Activated T-cell treated with anti-CD3 and anti-CD28 coated beads, Interleukin-2, amount 50 U/mL, for 72 hours (primary cell): ENCODE measurements at regions not wholly inside any gene's neighbourhood (a gene's known extent, or its start where the extent isn't known, plus 50 kb on each side); places are given as distances from the start of the nearest gene placed in this dataset.
"Not testable (repeated sequence)": the region's sequence is repeated elsewhere in the genome, so short reads cannot be mapped to it uniquely, and the experiment has no call there.

Source experiments
- ATAC-seq, 2 donors: fragments of 150-1000 bp; cut with Tn5 transposase; replicated peaks in 1 of 2; 2 replicates each; pipeline ENCODE4 v1.10.0; 2021; ENCODE audit warnings: moderate library complexity in 2 of 2, mild to moderate bottlenecking in 1 of 2
- DNase-seq, 2 donors: peaks; one replicate each; pipeline ENCODE4 v3.0.0; 2021 to 2022; ENCODE audit warnings: mixed read lengths in 1 of 2
- H3K27ac Mint-ChIP-seq: one replicate; pipeline ENCODE4 v1.8.0; 2022; ENCODE audit warnings: mild to moderate bottlenecking, moderate library complexity, mixed read lengths
- H3K27me3 Mint-ChIP-seq: one replicate; pipeline ENCODE4 v1.8.0; 2022; ENCODE audit warnings: low read depth, mixed read lengths
- H3K36me3 Mint-ChIP-seq, 2 donors: one replicate each; pipeline ENCODE4 v1.8.0; 2022; ENCODE audit warnings: mixed read lengths in 2 of 2, mild to moderate bottlenecking in 1 of 2; ENCODE audit not compliant: insufficient read depth in 2 of 2
- H3K4me1 Mint-ChIP-seq: one replicate; pipeline ENCODE4 v1.8.0; 2022; ENCODE audit warnings: low read depth, mixed read lengths
- H3K4me3 Mint-ChIP-seq, 2 donors: one replicate each; pipeline ENCODE4 v1.8.0; 2022; ENCODE audit warnings: mild to moderate bottlenecking in 2 of 2, mixed read lengths in 2 of 2, moderate library complexity in 2 of 2
- H3K9me3 Mint-ChIP-seq, 2 donors: one replicate each; pipeline ENCODE4 v1.8.0; 2022; ENCODE audit warnings: mixed read lengths in 2 of 2

DNA sequence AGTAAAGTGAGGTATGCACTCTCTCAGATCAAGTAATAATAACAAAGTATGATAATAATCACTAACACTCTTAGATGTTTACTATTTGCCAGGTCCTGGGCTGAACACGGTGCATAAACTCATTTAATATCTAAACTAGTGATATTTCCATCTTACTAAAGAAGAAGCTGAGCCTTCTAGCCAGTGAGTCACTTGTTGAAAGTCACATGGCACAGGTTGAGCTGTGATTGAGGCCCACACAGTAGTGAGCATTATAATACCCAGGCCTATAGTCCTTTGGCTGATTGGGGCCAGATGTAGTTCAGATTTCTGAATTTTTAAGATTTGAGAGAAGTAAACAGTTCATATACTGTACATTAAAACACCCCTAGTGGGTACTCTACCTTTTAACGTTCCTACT lies 93.2 kb upstream of the CCDC80 start:
- H3K4me3 Mint-ChIP-seq = no peak overlapping the region
- no peak for DNase-seq
- no peak for ATAC-seq
- H3K27ac Mint-ChIP-seq = no peak overlapping the region
- H3K4me1 Mint-ChIP-seq = peaks cover 36% of the 10 kb centered on the region
- H3K9me3 Mint-ChIP-seq = no peaks in the 10 kb centered on the region
- no peaks in the 10 kb centered on the region for H3K27me3 Mint-ChIP-seq
- H3K36me3 Mint-ChIP-seq = no peaks in the 10 kb centered on the region

DNA sequence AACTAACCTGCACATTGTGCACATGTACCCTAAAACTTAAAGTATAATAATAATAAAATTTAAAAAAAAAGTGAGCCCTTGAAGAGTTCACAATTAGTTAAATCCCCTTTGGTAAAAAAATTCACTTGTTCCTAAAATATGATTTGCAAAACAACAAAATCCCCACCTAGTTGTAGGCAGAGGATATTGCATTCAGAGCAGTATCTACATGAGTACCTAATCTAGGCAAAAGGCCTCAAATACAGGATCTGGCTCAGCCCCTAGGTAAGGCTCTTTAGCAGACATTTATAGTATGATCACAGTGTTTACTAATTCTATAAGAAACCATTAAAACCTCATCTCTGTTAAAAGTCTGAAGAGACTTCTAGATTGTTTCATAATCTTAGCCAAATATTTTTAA lies 89.3 kb upstream of the CCDC80 start:
- ATAC-seq = no peak
- no peak for DNase-seq
- no peak overlapping the region for H3K4me3 Mint-ChIP-seq
- H3K27me3 Mint-ChIP-seq = no peaks in the 10 kb centered on the region
- no peaks in the 10 kb centered on the region for H3K9me3 Mint-ChIP-seq
- no peak overlapping the region for H3K27ac Mint-ChIP-seq
- H3K4me1 Mint-ChIP-seq = peaks cover 5% of the 10 kb centered on the region
- H3K36me3 Mint-ChIP-seq = peaks cover 0 to 1% of the 10 kb centered on the region in 2 donors

GRCh38 chr3:112721231-112721630 lies 80.3 kb upstream of the CCDC80 start:
- H3K36me3 Mint-ChIP-seq = peaks cover 0 to 1% of the 10 kb centered on the region in 2 donors
- no peaks in the 10 kb centered on the region for H3K9me3 Mint-ChIP-seq
- H3K27ac Mint-ChIP-seq = no peak overlapping the region
- H3K27me3 Mint-ChIP-seq = no peaks in the 10 kb centered on the region
- ATAC-seq (no peak), DNase-seq (no peak)
- no peaks in the 10 kb centered on the region for H3K4me1 Mint-ChIP-seq
- no peak overlapping the region for H3K4me3 Mint-ChIP-seq

DNA sequence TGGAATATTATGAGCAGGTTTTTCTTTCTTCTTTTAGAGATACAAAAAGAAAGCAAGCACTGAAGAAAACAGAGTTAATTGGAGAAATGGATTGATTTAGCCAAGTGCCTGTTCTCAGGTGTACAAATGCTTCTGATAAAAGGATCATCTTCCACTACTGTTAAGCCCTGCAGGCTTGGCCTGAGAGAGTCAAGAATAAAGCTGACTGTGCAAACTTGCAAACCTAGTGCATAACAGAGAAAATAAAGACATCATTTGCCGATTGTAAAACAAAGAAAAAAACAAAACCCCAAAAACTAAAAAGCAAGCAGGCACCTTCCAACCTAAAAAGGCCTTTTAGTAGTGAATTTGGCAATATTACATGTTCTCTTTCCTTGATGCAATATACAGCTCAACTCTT lies 78.0 kb upstream of the CCDC80 start:
- no peak for ATAC-seq
- H3K27me3 Mint-ChIP-seq = no peaks in the 10 kb centered on the region

DNA sequence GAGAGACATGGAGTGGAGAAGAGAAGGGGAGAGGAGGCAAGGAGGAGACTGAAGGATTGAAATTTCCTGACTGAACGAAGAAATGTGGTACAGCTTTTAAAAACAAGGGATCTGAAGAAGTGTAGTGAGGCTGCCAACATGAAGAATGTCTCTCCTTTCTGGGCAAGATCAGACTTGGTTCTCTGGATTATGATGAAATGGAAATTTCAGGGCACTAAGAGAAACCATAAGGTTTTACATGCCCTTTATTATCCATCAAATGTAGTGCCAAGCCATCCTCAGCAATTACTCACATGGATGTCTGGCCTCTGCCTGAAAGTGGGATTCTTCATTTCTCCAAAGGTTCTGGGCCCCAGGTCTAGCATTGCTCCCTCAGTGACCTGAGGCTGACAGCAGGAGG lies 77.6 kb upstream of the CCDC80 start:
- Mint-ChIP-seq H3K9me3 (peaks cover 0 to 2% of the 10 kb centered on the region in 2 donors), H3K4me1 (no peaks in the 10 kb centered on the region), H3K27ac (no peak overlapping the region), H3K27me3 (no peaks in the 10 kb centered on the region), H3K4me3 (no peak overlapping the region), H3K36me3 (no peaks in the 10 kb centered on the region)
- DNase-seq = no peak
- no peak for ATAC-seq

More for the DNA sequence above, 78.0 kb upstream of the CCDC80 start:
- Mint-ChIP-seq H3K4me1 (no peaks in the 10 kb centered on the region), H3K9me3 (no peaks in the 10 kb centered on the region), H3K4me3 (no peak overlapping the region), H3K36me3 (no peaks in the 10 kb centered on the region), H3K27ac (no peak overlapping the region)
- DNase-seq = no peak

- DNase-seq (no peak), ATAC-seq (no peak)
- Mint-ChIP-seq H3K4me3 (no peak overlapping the region), H3K27ac (no peak overlapping the region), H3K4me1 (no peaks in the 10 kb centered on the region), H3K36me3 (peaks cover 2 to 5% of the 10 kb centered on the region in 2 donors), H3K27me3 (peaks cover 29% of the 10 kb centered on the region), H3K9me3 (peaks cover 8 to 10% of the 10 kb centered on the region in 2 donors)
Measured at GRCh38 chr3:112709911-112710310, 69.0 kb upstream of the CCDC80 start.

GRCh38 chr3:112699436-112699978 lies 58.6 kb upstream of the CCDC80 start:
- H3K36me3 Mint-ChIP-seq = no peaks in the 10 kb centered on the region
- peaks cover 27% of the 10 kb centered on the region for H3K27me3 Mint-ChIP-seq
- no peaks in the 10 kb centered on the region for H3K4me1 Mint-ChIP-seq
- H3K4me3 Mint-ChIP-seq = no peak overlapping the region
- no peak for ATAC-seq
- H3K9me3 Mint-ChIP-seq = no peaks in the 10 kb centered on the region
- no peak overlapping the region for H3K27ac Mint-ChIP-seq
- DNase-seq = no peak

DNA sequence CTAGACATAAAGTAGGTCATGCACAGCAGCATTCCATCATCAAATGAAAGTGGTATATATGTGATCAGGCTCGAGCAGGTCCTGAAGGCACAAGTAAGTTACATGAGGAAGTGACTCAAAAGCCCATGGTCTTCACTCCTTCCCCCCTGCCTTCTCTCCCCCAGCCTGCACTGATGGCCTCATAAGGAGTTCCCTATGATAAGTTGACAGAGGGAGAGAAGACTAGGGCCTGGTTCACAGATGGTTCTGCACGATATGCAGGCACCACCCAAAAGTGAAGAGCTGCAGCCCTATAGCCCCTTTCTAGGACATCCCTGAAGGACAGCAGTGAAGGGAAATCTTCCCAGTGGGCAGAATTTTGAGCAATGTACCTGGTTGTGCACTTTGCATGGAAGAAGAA lies 57.5 kb upstream of the CCDC80 start:
- H3K36me3 Mint-ChIP-seq, DNase-seq, H3K4me3 Mint-ChIP-seq, H3K27ac Mint-ChIP-seq, H3K9me3 Mint-ChIP-seq, ATAC-seq, H3K4me1 Mint-ChIP-seq: not testable (repeated sequence)
- peaks cover 22% of the 10 kb centered on the region for H3K27me3 Mint-ChIP-seq

DNA sequence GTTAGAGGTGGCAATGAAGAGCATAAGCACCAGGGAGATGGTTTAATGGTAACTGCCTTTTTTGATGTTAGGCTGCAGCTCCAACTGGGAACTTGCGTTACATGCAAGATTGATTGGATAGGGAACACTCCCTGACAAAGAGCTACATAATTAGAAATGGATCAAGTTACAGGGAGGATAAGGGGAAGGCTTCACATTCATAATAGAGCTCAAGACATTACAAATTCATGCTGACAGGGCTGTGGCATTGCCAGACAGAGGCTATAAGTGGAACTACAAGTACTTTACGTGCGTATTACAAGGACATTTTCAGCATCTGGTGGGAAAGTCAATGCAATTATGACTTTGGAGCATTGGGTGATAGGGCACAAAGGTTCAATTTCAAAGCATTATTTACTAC lies 55.3 kb upstream of the CCDC80 start:
- not testable (repeated sequence) for H3K4me3 Mint-ChIP-seq, H3K9me3 Mint-ChIP-seq, DNase-seq, H3K4me1 Mint-ChIP-seq, ATAC-seq, H3K36me3 Mint-ChIP-seq, H3K27ac Mint-ChIP-seq
- peaks cover 20% of the 10 kb centered on the region for H3K27me3 Mint-ChIP-seq

- peaks cover 20% of the 10 kb centered on the region for H3K27me3 Mint-ChIP-seq
- not testable (repeated sequence) for DNase-seq, H3K4me3 Mint-ChIP-seq, H3K4me1 Mint-ChIP-seq, H3K36me3 Mint-ChIP-seq, H3K9me3 Mint-ChIP-seq, H3K27ac Mint-ChIP-seq, ATAC-seq
Measured at GRCh38 chr3:112695377-112696108, 54.6 kb upstream of the CCDC80 start.

- H3K9me3 Mint-ChIP-seq, H3K4me1 Mint-ChIP-seq: not testable (repeated sequence)
Measured at GRCh38 chr3:112694906-112695305, 54.0 kb upstream of the CCDC80 start.

GRCh38 chr3:112693186-112693585 lies 52.2 kb upstream of the CCDC80 start:
- no peak overlapping the region for H3K27ac Mint-ChIP-seq
- peaks cover 20% of the 10 kb centered on the region for H3K27me3 Mint-ChIP-seq
- no peak for DNase-seq
- peaks cover 0 to 2% of the 10 kb centered on the region in 2 donors for H3K9me3 Mint-ChIP-seq
- H3K36me3 Mint-ChIP-seq = no peaks in the 10 kb centered on the region
- peaks cover 12% of the 10 kb centered on the region for H3K4me1 Mint-ChIP-seq
- H3K4me3 Mint-ChIP-seq = no peak overlapping the region
- no peak for ATAC-seq

More at GRCh38 chr3:112694906-112695305, 54.0 kb upstream of the CCDC80 start:
- H3K36me3 Mint-ChIP-seq, ATAC-seq, DNase-seq, H3K4me3 Mint-ChIP-seq, H3K27ac Mint-ChIP-seq: not testable (repeated sequence)
- H3K27me3 Mint-ChIP-seq = peaks cover 20% of the 10 kb centered on the region
